K562 (cell line): ENCODE measurements at regions not wholly inside any gene's neighbourhood (a gene's known extent, or its start where the extent isn't known, plus 50 kb on each side); places are given as distances from the start of the nearest gene placed in this dataset.

Experiments
- MAFK ChIP-seq: IDR thresholded peaks from 2 replicates; pipeline ENCODE4 v1.6.1; 2011; ENCODE audit warnings: low read length, improper control_type of control experiment
- ZNF239 ChIP-seq: fragments of 250-450 bp; sonication (Bioruptor Pico); IDR thresholded peaks from 2 replicates; pipeline ENCODE4 v1.4.0; 2020; ENCODE audit warnings: mild to moderate bottlenecking

GRCh38 chr2:11969774-11970173 lies 223.3 kb downstream of the LPIN1 start:
- TF ChIP-seq ZNF239 (no peak), MAFK (no peak)
